ENCODE measurements at regions not wholly inside any gene's neighbourhood (a gene's known extent, or its start where the extent isn't known, plus 50 kb on each side); places are given as distances from the start of the nearest gene placed in this dataset.

DNA sequence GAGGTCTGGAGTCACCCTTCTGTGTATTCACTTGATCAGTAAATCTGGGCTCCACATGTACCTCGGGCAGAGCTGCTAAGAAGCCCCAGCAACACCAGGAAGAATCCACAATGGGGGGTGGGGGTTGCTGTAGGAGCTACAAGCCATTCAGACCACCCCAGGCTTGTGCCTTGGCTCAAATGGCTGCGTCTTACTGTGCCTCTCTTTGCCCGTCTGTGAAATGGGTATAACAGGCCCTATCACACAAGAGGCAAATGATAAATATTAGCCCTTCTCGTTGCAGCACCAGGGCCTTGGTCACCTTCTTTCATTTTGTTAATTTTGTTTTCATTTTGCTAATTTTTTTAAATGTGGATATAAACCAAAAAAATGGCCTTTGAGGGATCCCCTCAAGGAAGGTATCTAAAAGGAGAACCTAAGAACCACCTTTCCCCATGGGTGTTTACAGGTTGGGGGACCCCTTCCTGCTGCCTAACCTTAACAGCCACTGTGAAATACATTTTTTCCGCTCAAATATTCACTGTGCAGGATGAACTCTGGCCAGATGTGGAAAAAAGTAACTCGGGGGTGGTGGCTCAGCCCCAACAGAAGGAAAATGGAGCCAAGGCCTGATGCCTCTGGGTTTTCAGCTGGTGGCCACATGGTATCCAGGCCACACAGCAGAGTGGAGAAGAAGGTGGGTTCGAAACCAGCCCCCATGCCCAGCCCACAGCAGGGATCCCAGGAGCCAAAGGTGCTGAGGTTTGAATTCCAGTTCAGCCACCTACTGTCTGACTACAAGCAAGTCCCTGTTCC is 284.0 kb downstream of the MN1 start:
- Histone ChIP-seq H3K9ac (no peak overlapping the region), H3K36me3 (no peaks in the 10 kb centered on the region), H3K4me3 (no peak overlapping the region), H3K9me3 (replicated peaks in 1 of 11) (no peaks in the 10 kb centered on the region), H3K4me2 (no peak overlapping the region), H3K27me3 (no peaks in the 10 kb centered on the region), H3K4me1 (peaks cover under 1 to 12% (median 3%) of the 10 kb centered on the region in 10 experiments; a peak in 14 of 20 replicates), H4K20me1 (no peaks in the 10 kb centered on the region; a peak in 1 of 22 replicates), H3K27ac (no peak overlapping the region)
- no peak for TF ChIP-seq Cebpa-rat (IDR thresholded peaks at IDR 0.05)

DNA sequence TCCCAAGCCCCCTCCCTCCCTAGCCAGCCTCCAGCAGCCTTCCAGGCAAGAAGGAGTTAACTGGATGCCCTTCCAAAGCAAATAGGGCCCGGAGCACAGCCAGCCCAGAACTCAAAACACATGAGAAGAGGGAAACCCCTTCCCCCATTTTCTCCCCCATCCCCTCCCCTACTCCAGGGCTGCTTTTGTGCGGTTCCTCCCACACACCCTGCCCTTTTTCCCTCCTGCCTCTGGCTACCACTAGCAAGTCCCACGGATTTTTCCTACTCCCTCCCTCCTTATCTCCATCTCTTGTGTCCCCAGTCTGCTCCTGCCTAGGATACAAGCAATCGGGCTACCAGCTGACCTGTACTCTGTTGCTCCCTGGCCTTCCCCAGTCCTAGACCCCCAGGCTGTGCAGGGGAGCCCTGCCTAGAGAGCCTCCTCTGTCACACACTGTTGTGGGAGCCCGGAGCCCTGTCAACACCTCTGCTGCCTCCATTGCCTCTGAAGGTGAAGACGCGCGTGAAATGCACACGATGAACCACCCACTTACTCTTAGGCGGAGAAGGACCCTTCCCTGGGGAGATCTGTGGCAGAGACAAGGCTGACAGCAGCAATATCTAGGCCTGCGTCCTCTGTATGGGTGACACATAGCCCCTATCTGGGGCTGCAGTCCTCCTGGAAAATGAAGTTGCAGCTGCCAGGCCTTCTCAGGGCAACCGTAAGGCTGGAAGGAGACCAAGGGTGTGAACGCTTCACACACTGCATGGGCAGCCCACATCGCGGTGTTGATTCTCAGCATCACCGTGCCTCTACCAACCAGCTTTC is 282.8 kb downstream of the MN1 start:
- H3K27ac ChIP-seq, result no peak overlapping the region
- no peak overlapping the region for H3K4me2 ChIP-seq
- no peaks in the 10 kb centered on the region; a peak in 1 of 22 replicates for H4K20me1 ChIP-seq
- H3K4me1 ChIP-seq, result peaks cover 0 to 21% (median 10%) of the 10 kb centered on the region in 10 experiments; a peak in 11 of 20 replicates
- no peaks in the 10 kb centered on the region for H3K27me3 ChIP-seq
- no peak for TF ChIP-seq Cebpa-rat (IDR thresholded peaks at IDR 0.05)
- no peaks in the 10 kb centered on the region for H3K36me3 ChIP-seq
- no peak overlapping the region for H3K9ac ChIP-seq
- no peak overlapping the region for H3K4me3 ChIP-seq
- no peaks in the 10 kb centered on the region for H3K9me3 ChIP-seq (replicated peaks in 1 of 11)

DNA sequence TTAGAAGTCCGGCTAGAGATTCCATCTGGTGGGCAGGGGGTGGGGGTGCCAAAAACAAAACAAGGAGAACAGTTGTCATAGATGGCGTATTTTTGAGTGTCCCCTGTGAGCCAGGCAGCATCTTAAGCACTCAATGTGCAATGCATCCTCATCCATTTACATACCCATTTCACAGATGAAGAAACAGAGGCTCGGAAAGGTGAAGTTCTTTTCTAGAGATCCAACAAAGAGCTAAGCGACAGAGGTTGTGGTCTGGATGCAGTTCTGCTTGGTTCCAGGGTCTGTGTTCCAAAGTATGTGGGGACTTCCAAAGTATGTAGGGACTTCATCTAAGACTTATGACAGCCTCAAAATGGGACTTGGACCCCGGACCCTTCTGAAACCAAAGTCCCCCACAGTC is 277.8 kb downstream of the MN1 start:
- no peak overlapping the region for H3K4me3 ChIP-seq
- H3K9ac ChIP-seq, result no peak overlapping the region
- no peak for TF ChIP-seq Cebpa-rat (IDR thresholded peaks at IDR 0.05)
- no peaks in the 10 kb centered on the region for H3K9me3 ChIP-seq (replicated peaks in 1 of 11)
- H3K4me2 ChIP-seq, result peak overlapping the region in 4 of 11 experiments; percentile 20 to 47 (median 26); a peak in 5 of 22 replicates
- H4K20me1 ChIP-seq, result no peaks in the 10 kb centered on the region; a peak in 1 of 22 replicates
- H3K4me1 ChIP-seq, result peaks cover 0 to 23% (median 11%) of the 10 kb centered on the region in 10 experiments; a peak in 12 of 20 replicates
- H3K27me3 ChIP-seq, result no peaks in the 10 kb centered on the region
- H3K27ac ChIP-seq, result no peak overlapping the region
- H3K36me3 ChIP-seq, result no peaks in the 10 kb centered on the region

DNA sequence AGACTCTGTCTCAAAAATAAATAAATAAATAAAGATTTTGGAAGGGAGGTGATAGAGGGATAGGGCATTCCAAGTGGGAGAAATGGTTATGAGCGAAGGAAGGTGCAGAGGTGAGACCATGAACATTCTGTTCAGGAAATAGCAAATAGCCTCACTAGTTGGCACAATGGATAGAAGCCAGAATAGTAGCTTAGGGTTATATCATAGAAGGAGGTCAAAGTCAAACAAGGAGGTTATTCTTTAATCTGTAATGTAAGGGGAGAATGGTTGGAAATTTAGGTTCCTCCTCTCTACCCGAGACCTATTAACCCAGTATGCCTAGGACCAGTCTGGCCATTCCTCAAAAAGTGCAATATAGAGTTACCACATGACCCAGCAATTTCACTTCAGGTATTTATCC is 275.8 kb downstream of the MN1 start:
- Histone ChIP-seq H3K4me2 (no peak overlapping the region), H4K20me1 (no peaks in the 10 kb centered on the region), H3K27ac (no peak overlapping the region), H3K27me3 (no peaks in the 10 kb centered on the region), H3K9me3 (replicated peaks in 1 of 11) (peaks cover 0 to 9% (median 1%) of the 10 kb centered on the region in 11 experiments; a peak in 11 of 22 replicates), H3K36me3 (no peaks in the 10 kb centered on the region), H3K4me3 (no peak overlapping the region), H3K4me1 (peaks cover 0 to 30% (median 14%) of the 10 kb centered on the region in 10 experiments; a peak in 13 of 20 replicates), H3K9ac (no peak overlapping the region)
- no peak for TF ChIP-seq Cebpa-rat (IDR thresholded peaks at IDR 0.05)

DNA sequence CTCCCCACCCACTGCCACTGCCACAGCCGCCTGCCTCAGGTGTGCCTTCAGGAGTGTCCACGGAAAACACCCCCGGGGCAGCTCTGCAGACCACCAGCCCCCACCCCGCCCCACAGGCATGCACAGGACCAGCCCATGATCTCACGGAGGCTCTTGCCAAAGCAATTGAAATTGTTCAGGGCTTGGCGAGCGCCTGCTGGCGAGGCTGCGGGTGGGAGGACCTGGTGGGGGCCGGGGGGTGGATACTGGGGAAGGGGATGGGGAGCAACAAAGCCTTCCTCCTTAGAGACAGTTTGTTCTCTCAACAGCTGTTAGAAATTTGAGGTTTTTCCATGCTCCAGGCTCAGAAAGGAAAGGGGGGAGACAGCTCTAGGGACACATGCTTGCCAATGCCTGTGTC is 274.7 kb downstream of the MN1 start:
- no peaks in the 10 kb centered on the region for H4K20me1 ChIP-seq

DNA sequence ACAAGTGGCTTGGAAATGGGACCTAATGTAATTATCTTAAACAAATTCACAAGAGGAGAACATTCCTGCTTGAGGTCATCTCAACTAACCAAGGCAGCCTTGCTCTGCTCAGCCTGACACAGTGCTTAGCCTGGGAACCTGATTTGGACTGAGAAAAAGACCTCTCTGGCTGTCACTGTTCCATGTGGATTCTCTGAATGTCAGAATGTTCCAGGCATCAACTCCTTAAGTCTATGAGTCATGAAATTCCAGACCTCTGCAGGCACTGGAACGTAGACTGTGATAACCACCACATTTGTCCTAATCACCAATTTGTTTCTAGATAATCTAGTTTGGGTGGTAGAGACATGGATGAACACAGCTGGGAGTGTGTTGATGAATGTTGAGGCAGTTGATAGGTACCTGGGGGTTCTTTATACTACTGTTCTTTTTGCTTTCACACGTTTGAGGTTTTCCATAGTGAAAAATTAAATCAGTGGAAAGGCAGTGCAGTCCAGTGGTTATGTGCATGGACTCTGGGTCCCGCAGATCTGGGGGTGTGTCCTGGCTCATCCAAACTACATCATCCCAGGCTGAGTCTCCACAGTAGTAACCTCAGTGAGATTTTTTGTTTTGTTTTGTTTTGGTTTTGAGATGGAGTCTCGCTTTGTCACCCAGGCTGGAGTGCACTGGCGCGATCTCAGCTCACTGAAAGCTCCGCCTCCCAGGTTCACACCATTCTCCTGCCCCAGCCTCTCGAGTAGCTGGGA is 269.6 kb downstream of the MN1 start:
- no peak overlapping the region for H3K9ac ChIP-seq
- H3K4me2 ChIP-seq, result no peak overlapping the region
- H4K20me1 ChIP-seq, result no peaks in the 10 kb centered on the region
- no peaks in the 10 kb centered on the region for H3K27me3 ChIP-seq
- no peaks in the 10 kb centered on the region for H3K36me3 ChIP-seq
- H3K9me3 ChIP-seq (replicated peaks in 1 of 11), result peaks cover 0 to 13% (median 5%) of the 10 kb centered on the region in 11 experiments; a peak in 11 of 22 replicates
- H3K27ac ChIP-seq, result no peak overlapping the region
- H3K4me3 ChIP-seq, result no peak overlapping the region
- TF ChIP-seq Cebpa-rat (IDR thresholded peaks at IDR 0.05), result no peak
- H3K4me1 ChIP-seq, result peaks cover 0 to 18% (median 9%) of the 10 kb centered on the region in 10 experiments; a peak in 12 of 20 replicates

More for the DNA sequence above, 274.7 kb downstream of the MN1 start:
- H3K4me1 ChIP-seq, result peaks cover 0 to 30% (median 14%) of the 10 kb centered on the region in 10 experiments; a peak in 13 of 20 replicates
- no peak overlapping the region for H3K4me3 ChIP-seq
- H3K36me3 ChIP-seq, result no peaks in the 10 kb centered on the region
- H3K9me3 ChIP-seq (replicated peaks in 1 of 11), result peaks cover 0 to 13% (median 5%) of the 10 kb centered on the region in 11 experiments; a peak in 11 of 22 replicates
- no peak for TF ChIP-seq Cebpa-rat (IDR thresholded peaks at IDR 0.05)
- no peak overlapping the region for H3K9ac ChIP-seq
- no peaks in the 10 kb centered on the region for H3K27me3 ChIP-seq
- H3K4me2 ChIP-seq, result no peak overlapping the region
- no peak overlapping the region for H3K27ac ChIP-seq

DNA sequence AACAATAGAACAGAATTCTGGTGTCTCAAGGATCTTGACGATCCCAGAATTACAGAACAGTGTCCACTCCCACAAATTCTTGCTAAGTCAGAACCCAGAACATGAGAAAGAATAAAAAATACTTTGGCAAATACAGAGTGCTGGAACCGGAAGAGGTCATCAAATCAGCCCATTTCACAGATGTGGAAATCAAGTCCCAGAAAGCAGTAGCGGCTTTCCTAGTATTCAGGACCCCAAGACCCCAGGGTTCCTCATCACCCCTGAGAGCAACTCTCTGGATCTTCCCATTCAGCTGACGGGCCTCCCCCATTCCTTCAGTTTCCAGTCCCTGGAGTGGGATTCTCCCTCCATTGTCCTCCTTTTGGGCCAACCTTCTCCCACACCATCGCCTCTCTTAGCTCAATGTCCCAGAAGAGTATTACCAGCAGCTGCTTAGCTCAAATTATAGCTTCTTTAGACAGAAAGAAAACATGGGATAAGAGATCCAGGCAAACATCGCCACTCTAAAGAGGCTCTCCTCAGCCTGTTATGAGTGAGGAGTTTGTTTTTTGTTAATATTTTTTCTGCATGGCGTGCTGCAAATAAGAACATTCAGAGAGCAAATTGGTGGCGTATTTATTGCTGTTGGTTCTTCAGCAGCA is 268.3 kb downstream of the MN1 start:
- Histone ChIP-seq H3K9me3 (replicated peaks in 1 of 11) (peaks cover 0 to 13% (median 5%) of the 10 kb centered on the region in 11 experiments; a peak in 11 of 22 replicates), H3K4me2 (no peak overlapping the region), H3K9ac (no peak overlapping the region), H3K27ac (no peak overlapping the region), H3K4me3 (no peak overlapping the region), H3K4me1 (peaks cover 0 to 27% (median 13%) of the 10 kb centered on the region in 10 experiments; a peak in 13 of 20 replicates), H3K27me3 (no peaks in the 10 kb centered on the region), H3K36me3 (no peaks in the 10 kb centered on the region), H4K20me1 (no peaks in the 10 kb centered on the region)
- TF ChIP-seq Cebpa-rat (IDR thresholded peaks at IDR 0.05), result no peak

DNA sequence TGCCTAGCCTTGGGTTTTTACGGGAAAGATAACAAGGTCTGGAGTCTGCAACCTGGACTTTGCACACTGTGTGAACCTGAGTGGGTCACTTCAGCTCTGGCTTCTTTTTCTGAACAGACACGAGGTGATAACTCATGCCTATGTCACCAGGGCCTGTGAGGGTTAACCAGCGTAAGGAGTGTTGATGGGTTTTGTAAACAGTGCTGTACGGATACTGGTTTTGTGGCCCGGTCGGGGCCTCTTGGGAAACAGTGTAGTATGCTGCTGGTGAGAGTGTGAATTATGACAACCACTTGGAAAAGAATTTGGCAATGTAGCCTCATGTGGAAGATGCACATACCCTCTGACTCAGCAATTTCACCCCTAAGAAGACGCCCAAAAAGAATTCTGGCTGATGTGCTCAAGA is 266.8 kb downstream of the MN1 start:
- H3K36me3 ChIP-seq, result no peaks in the 10 kb centered on the region
- H4K20me1 ChIP-seq, result no peaks in the 10 kb centered on the region
- H3K9ac ChIP-seq, result no peak overlapping the region
- peaks cover 0 to 14% (median 5%) of the 10 kb centered on the region in 10 experiments; a peak in 10 of 20 replicates for H3K4me1 ChIP-seq
- no peaks in the 10 kb centered on the region for H3K27me3 ChIP-seq
- TF ChIP-seq Cebpa-rat (IDR thresholded peaks at IDR 0.05), result no peak
- H3K9me3 ChIP-seq (replicated peaks in 1 of 11), result peaks cover 0 to 13% (median 5%) of the 10 kb centered on the region in 11 experiments; a peak in 11 of 22 replicates
- no peak overlapping the region for H3K27ac ChIP-seq
- no peak overlapping the region for H3K4me3 ChIP-seq
- H3K4me2 ChIP-seq, result no peak overlapping the region

Data from BLaER1 treated with 17β-estradiol and CSF1 and Interleukin-3, amounts not matched to agents 10 nM and 100 nM (cell line).